ENCODE measurements at regions not wholly inside any gene's neighbourhood (a gene's known extent, or its start where the extent isn't known, plus 50 kb on each side); places are given as distances from the start of the nearest gene placed in this dataset.

GRCh38 chr15:62218841-62219240 is 53.8 kb upstream of the C2CD4B start:
- Histone ChIP-seq H3K9me3 (ENCODE audit: control insufficient read depth in 1 of 2, low read length in 2 of 2) (peaks cover 11 to 19% of the 10 kb centered on the region in 2 donors), H3K36me3 (ENCODE audit: control insufficient read depth in 1 of 2, insufficient read depth in 2 of 2, low read length in 2 of 2) (no peaks in the 10 kb centered on the region), H3K27me3 (ENCODE audit: control insufficient read depth in 1 of 2, insufficient read depth in 2 of 2, low read length in 2 of 2) (no peaks in the 10 kb centered on the region), H3K27ac (ENCODE audit: low read depth, low read length) (no peak overlapping the region), H3K4me1 (ENCODE audit: control insufficient read depth in 1 of 2, insufficient read depth in 2 of 2, low read length in 2 of 2) (no peaks in the 10 kb centered on the region), H3K9ac (ENCODE audit: low read depth in 1 of 2, low read length in 2 of 2) (no peak overlapping the region), H3K4me3 (ENCODE audit: low read depth in 1 of 2, low read length in 2 of 2) (no peak overlapping the region)

DNA sequence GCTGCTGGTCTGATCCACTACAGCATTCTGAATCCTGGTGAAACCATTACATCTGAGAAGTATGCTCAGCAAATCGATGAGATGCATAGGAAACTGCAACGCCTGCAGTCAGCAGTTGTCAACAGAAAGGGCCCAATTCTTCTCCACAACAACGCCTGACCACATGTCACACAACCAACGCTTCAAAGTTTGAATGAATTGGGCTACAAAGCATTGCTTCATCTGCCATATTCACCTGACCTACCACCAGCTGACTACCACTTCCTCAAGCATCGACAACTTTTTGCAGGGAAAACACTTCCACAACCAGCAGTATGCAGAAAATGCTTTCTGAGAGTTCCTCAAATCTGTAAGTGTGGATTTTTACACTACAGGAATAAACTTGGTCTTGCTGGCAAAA is 54.7 kb upstream of the C2CD4B start:
- no peaks in the 10 kb centered on the region for H3K36me3 ChIP-seq (ENCODE audit: control insufficient read depth in 1 of 2, insufficient read depth in 2 of 2, low read length in 2 of 2)
- no peak overlapping the region for H3K4me3 ChIP-seq (ENCODE audit: low read depth in 1 of 2, low read length in 2 of 2)
- peaks cover 11 to 19% of the 10 kb centered on the region in 2 donors for H3K9me3 ChIP-seq (ENCODE audit: control insufficient read depth in 1 of 2, low read length in 2 of 2)
- no peak overlapping the region for H3K27ac ChIP-seq (ENCODE audit: low read depth, low read length)
- no peaks in the 10 kb centered on the region for H3K27me3 ChIP-seq (ENCODE audit: control insufficient read depth in 1 of 2, insufficient read depth in 2 of 2, low read length in 2 of 2)
- no peak overlapping the region for H3K9ac ChIP-seq (ENCODE audit: low read depth in 1 of 2, low read length in 2 of 2)
- no peaks in the 10 kb centered on the region for H3K4me1 ChIP-seq (ENCODE audit: control insufficient read depth in 1 of 2, insufficient read depth in 2 of 2, low read length in 2 of 2)

DNA sequence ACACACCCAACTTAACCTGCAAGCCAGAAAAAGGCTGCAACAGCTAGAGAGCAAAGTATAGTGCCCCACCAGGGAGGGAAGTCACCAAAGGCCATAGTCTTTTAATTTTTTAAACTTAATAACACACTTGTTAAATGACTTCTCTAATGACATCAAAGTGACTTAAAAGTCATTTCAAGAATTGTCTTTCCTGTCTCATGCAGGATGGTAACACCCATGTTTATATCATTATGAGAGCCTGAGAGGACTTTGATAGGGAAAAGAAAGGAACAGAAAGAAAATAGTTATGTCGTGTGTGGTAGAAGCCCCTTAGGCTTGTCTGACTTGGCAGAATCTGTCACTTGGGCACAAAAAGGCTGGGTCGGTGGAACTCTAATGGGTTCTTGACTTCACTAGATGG is 57.9 kb upstream of the C2CD4B start:
- Histone ChIP-seq H3K9me3 (ENCODE audit: control insufficient read depth in 1 of 2, low read length in 2 of 2) (no peaks in the 10 kb centered on the region), H3K9ac (ENCODE audit: low read depth in 1 of 2, low read length in 2 of 2) (no peak overlapping the region), H3K4me3 (ENCODE audit: low read depth in 1 of 2, low read length in 2 of 2) (no peak overlapping the region), H3K27me3 (ENCODE audit: control insufficient read depth in 1 of 2, insufficient read depth in 2 of 2, low read length in 2 of 2) (no peaks in the 10 kb centered on the region), H3K4me1 (ENCODE audit: control insufficient read depth in 1 of 2, insufficient read depth in 2 of 2, low read length in 2 of 2) (no peaks in the 10 kb centered on the region), H3K27ac (ENCODE audit: low read depth, low read length) (no peak overlapping the region), H3K36me3 (ENCODE audit: control insufficient read depth in 1 of 2, insufficient read depth in 2 of 2, low read length in 2 of 2) (no peaks in the 10 kb centered on the region)

DNA sequence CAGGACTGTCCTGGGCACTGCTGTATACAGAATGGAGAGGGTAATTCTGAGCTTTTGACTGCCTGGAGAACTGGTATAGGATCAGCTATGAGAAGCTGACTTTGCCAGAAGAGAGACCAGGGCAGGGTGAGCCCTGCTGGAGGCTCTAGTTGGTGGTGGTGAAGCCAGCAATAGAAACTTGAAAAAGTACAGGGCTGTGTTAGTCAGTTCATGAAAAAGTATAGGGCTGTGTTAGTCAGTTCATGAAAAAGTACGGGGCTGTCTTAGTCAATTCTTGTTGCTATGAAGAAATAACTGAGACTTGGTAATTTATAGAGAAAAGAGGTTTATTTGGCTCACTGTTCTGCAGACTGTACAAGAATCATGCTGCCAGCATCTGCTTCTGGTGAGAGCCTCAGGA is 63.5 kb upstream of the C2CD4B start:
- H3K4me3 ChIP-seq (ENCODE audit: low read depth in 1 of 2, low read length in 2 of 2), result no peak overlapping the region
- H3K27ac ChIP-seq (ENCODE audit: low read depth, low read length), result no peak overlapping the region
- H3K36me3 ChIP-seq (ENCODE audit: control insufficient read depth in 1 of 2, insufficient read depth in 2 of 2, low read length in 2 of 2), result no peaks in the 10 kb centered on the region
- H3K4me1 ChIP-seq (ENCODE audit: control insufficient read depth in 1 of 2, insufficient read depth in 2 of 2, low read length in 2 of 2), result no peaks in the 10 kb centered on the region
- no peaks in the 10 kb centered on the region for H3K27me3 ChIP-seq (ENCODE audit: control insufficient read depth in 1 of 2, insufficient read depth in 2 of 2, low read length in 2 of 2)
- no peaks in the 10 kb centered on the region for H3K9me3 ChIP-seq (ENCODE audit: control insufficient read depth in 1 of 2, low read length in 2 of 2)
- no peak overlapping the region for H3K9ac ChIP-seq (ENCODE audit: low read depth in 1 of 2, low read length in 2 of 2)

- no peaks in the 10 kb centered on the region for H3K9me3 ChIP-seq (ENCODE audit: control insufficient read depth in 1 of 2, low read length in 2 of 2)
- H3K9ac ChIP-seq (ENCODE audit: low read depth in 1 of 2, low read length in 2 of 2), result no peak overlapping the region
- no peak overlapping the region for H3K4me3 ChIP-seq (ENCODE audit: low read depth in 1 of 2, low read length in 2 of 2)
- H3K4me1 ChIP-seq (ENCODE audit: control insufficient read depth in 1 of 2, insufficient read depth in 2 of 2, low read length in 2 of 2), result no peaks in the 10 kb centered on the region
- H3K36me3 ChIP-seq (ENCODE audit: control insufficient read depth in 1 of 2, insufficient read depth in 2 of 2, low read length in 2 of 2), result no peaks in the 10 kb centered on the region
- no peaks in the 10 kb centered on the region for H3K27me3 ChIP-seq (ENCODE audit: control insufficient read depth in 1 of 2, insufficient read depth in 2 of 2, low read length in 2 of 2)
- H3K27ac ChIP-seq (ENCODE audit: low read depth, low read length), result no peak overlapping the region
Measured at GRCh38 chr15:62231856-62232255, 66.8 kb upstream of the C2CD4B start.

DNA sequence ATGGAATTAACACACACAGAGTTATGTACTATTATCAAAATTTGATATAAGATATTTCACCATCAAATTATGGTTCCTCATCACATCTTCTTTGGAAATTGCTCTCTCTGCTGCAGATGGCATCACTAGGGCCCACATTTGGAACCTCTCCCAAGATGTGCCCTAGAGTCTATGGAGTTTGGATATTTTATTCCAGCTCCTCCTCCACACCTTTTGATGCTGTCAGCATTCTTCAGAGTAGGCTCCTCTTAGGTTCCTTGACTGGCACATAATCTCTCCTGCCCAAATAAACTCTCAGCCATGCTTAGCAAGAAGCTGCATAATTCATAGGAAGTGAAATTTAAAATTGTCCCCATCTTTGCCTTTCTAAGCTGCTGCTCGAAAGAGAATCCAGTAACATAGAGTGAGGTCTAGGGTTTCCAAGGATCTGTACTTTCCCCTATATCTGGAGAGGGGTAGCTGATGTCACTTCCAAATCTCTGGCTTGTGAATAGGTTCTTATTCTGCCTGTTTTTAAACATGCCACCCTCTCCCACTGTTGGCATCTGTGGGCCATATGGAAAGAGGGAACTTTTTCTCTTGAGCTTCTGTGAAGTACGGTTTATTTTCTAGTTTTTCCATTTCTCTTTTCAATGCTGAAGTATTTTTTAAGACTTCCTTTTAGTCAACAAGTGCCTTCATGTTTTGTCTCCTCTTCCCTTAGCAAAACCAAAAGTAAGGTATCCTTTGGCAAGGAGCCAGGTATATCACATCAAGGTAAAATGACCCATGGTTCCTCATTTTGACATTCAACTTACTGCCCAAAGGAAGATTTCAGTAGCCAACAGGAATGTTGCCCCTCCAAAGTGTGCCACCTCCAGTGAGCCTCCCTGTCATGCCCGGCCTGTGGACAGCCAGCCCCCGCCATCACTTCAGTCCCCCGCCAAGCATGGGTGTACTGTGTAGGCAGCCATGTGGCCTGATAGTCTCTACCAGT is 75.3 kb upstream of the C2CD4B start:
- H3K27ac ChIP-seq (ENCODE audit: low read depth, low read length), result no peak overlapping the region
- H3K27me3 ChIP-seq (ENCODE audit: control insufficient read depth in 1 of 2, insufficient read depth in 2 of 2, low read length in 2 of 2), result no peaks in the 10 kb centered on the region
- H3K4me1 ChIP-seq (ENCODE audit: control insufficient read depth in 1 of 2, insufficient read depth in 2 of 2, low read length in 2 of 2), result no peaks in the 10 kb centered on the region
- H3K36me3 ChIP-seq (ENCODE audit: control insufficient read depth in 1 of 2, insufficient read depth in 2 of 2, low read length in 2 of 2), result no peaks in the 10 kb centered on the region
- no peak overlapping the region for H3K4me3 ChIP-seq (ENCODE audit: low read depth in 1 of 2, low read length in 2 of 2)
- peaks cover 0 to 4% of the 10 kb centered on the region in 2 donors for H3K9me3 ChIP-seq (ENCODE audit: control insufficient read depth in 1 of 2, low read length in 2 of 2)
- no peak overlapping the region for H3K9ac ChIP-seq (ENCODE audit: low read depth in 1 of 2, low read length in 2 of 2)

GRCh38 chr15:62241135-62241770 is 76.2 kb upstream of the C2CD4B start:
- Histone ChIP-seq H3K27me3 (ENCODE audit: control insufficient read depth in 1 of 2, insufficient read depth in 2 of 2, low read length in 2 of 2) (no peaks in the 10 kb centered on the region), H3K9ac (ENCODE audit: low read depth in 1 of 2, low read length in 2 of 2) (no peak overlapping the region), H3K4me1 (ENCODE audit: control insufficient read depth in 1 of 2, insufficient read depth in 2 of 2, low read length in 2 of 2) (no peaks in the 10 kb centered on the region), H3K27ac (ENCODE audit: low read depth, low read length) (no peak overlapping the region), H3K4me3 (ENCODE audit: low read depth in 1 of 2, low read length in 2 of 2) (no peak overlapping the region), H3K9me3 (ENCODE audit: control insufficient read depth in 1 of 2, low read length in 2 of 2) (peaks cover 0 to 4% of the 10 kb centered on the region in 2 donors), H3K36me3 (ENCODE audit: control insufficient read depth in 1 of 2, insufficient read depth in 2 of 2, low read length in 2 of 2) (no peaks in the 10 kb centered on the region)

- no peaks in the 10 kb centered on the region for H3K36me3 ChIP-seq (ENCODE audit: control insufficient read depth in 1 of 2, insufficient read depth in 2 of 2, low read length in 2 of 2)
- no peaks in the 10 kb centered on the region for H3K4me1 ChIP-seq (ENCODE audit: control insufficient read depth in 1 of 2, insufficient read depth in 2 of 2, low read length in 2 of 2)
- H3K9me3 ChIP-seq (ENCODE audit: control insufficient read depth in 1 of 2, low read length in 2 of 2), result peaks cover 0 to 3% of the 10 kb centered on the region in 2 donors
- H3K4me3 ChIP-seq (ENCODE audit: low read depth in 1 of 2, low read length in 2 of 2), result no peak overlapping the region
- H3K27ac ChIP-seq (ENCODE audit: low read depth, low read length), result no peak overlapping the region
- H3K27me3 ChIP-seq (ENCODE audit: control insufficient read depth in 1 of 2, insufficient read depth in 2 of 2, low read length in 2 of 2), result no peaks in the 10 kb centered on the region
- H3K9ac ChIP-seq (ENCODE audit: low read depth in 1 of 2, low read length in 2 of 2), result no peak overlapping the region
Measured at GRCh38 chr15:62242999-62243398, 77.9 kb upstream of the C2CD4B start.

DNA sequence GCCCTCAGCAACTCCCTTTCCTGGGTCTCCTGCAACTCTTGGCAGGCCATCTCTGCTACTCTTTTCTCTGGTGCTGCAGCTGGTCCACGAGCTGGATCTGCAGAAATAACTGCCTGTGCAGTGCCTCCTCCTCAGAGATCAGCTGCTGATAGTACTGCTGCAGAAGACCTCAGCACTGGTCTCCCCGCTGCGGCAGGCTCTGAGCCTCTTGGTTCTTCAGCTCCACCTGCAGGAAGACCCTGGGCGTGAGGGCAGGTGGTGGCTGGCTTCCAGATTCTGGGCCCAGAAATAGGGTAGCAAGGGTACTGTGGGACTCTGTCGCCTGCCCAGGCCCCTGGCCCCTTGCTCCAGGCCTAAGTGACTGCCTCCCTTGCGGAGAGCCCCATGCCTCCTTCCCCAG is 79.7 kb upstream of the C2CD4B start:
- Histone ChIP-seq H3K36me3 (ENCODE audit: control insufficient read depth in 1 of 2, insufficient read depth in 2 of 2, low read length in 2 of 2) (no peaks in the 10 kb centered on the region), H3K9ac (ENCODE audit: low read depth in 1 of 2, low read length in 2 of 2) (no peak overlapping the region), H3K27me3 (ENCODE audit: control insufficient read depth in 1 of 2, insufficient read depth in 2 of 2, low read length in 2 of 2) (no peaks in the 10 kb centered on the region), H3K27ac (ENCODE audit: low read depth, low read length) (no peak overlapping the region), H3K4me3 (ENCODE audit: low read depth in 1 of 2, low read length in 2 of 2) (no peak overlapping the region), H3K4me1 (ENCODE audit: control insufficient read depth in 1 of 2, insufficient read depth in 2 of 2, low read length in 2 of 2) (no peaks in the 10 kb centered on the region), H3K9me3 (ENCODE audit: control insufficient read depth in 1 of 2, low read length in 2 of 2) (no peaks in the 10 kb centered on the region)

- Histone ChIP-seq H3K9me3 (ENCODE audit: control insufficient read depth in 1 of 2, low read length in 2 of 2) (no peaks in the 10 kb centered on the region), H3K9ac (ENCODE audit: low read depth in 1 of 2, low read length in 2 of 2) (no peak overlapping the region), H3K4me1 (ENCODE audit: control insufficient read depth in 1 of 2, insufficient read depth in 2 of 2, low read length in 2 of 2) (no peaks in the 10 kb centered on the region), H3K4me3 (ENCODE audit: low read depth in 1 of 2, low read length in 2 of 2) (no peak overlapping the region), H3K27ac (ENCODE audit: low read depth, low read length) (no peak overlapping the region), H3K27me3 (ENCODE audit: control insufficient read depth in 1 of 2, insufficient read depth in 2 of 2, low read length in 2 of 2) (no peaks in the 10 kb centered on the region), H3K36me3 (ENCODE audit: control insufficient read depth in 1 of 2, insufficient read depth in 2 of 2, low read length in 2 of 2) (no peaks in the 10 kb centered on the region)
Measured at GRCh38 chr15:62248277-62248984, 83.3 kb upstream of the C2CD4B start.
